Kasumi-1 (cell line): ENCODE measurements at regions not wholly inside any gene's neighbourhood (a gene's known extent, or its start where the extent isn't known, plus 50 kb on each side); places are given as distances from the start of the nearest gene placed in this dataset.

Experiments used
- DNase-seq, 2 experiments: peaks; one replicate each; lab custom pipeline; 2025; lab: John Stamatoyannopoulos, UW

- DNase-seq: no peak
These were observed 69.0 kb upstream of the ASAP2 start for GRCh38 chr2:9137379-9138150.

- no peak for DNase-seq
These were observed 70.6 kb upstream of the ASAP2 start for GRCh38 chr2:9135822-9136558.

GRCh38 chr2:9127316-9127715 is 79.3 kb upstream of the ASAP2 start:
- DNase-seq: no peak

GRCh38 chr2:9126540-9126939 is 80.1 kb upstream of the ASAP2 start:
- DNase-seq: no peak

GRCh38 chr2:9124231-9124741 is 82.3 kb upstream of the ASAP2 start:
- no peak for DNase-seq

- no peak for DNase-seq
These were observed 83.5 kb upstream of the ASAP2 start for GRCh38 chr2:9123069-9123468.

GRCh38 chr2:9122367-9122766 is 84.2 kb upstream of the ASAP2 start:
- DNase-seq: no peak

GRCh38 chr2:9118383-9118960 is 88.1 kb upstream of the ASAP2 start:
- DNase-seq: peak; percentile 40 to 44

- DNase-seq: no peak
These were observed 91.4 kb upstream of the ASAP2 start for GRCh38 chr2:9115229-9115628.

GRCh38 chr2:9114458-9114857 is 92.2 kb upstream of the ASAP2 start:
- no peak for DNase-seq

- no peak for DNase-seq
These were observed 92.7 kb upstream of the ASAP2 start for GRCh38 chr2:9113916-9114315.

GRCh38 chr2:9113262-9113661 is 93.3 kb upstream of the ASAP2 start:
- DNase-seq: no peak

- no peak for DNase-seq
These were observed 94.4 kb upstream of the ASAP2 start for GRCh38 chr2:9112079-9112721.

- no peak for DNase-seq
These were observed 95.6 kb upstream of the ASAP2 start for GRCh38 chr2:9110893-9111569.

- DNase-seq: no peak
These were observed 96.2 kb upstream of the ASAP2 start for GRCh38 chr2:9110346-9110884.

GRCh38 chr2:9109871-9110270 is 96.7 kb upstream of the ASAP2 start:
- DNase-seq: no peak

- DNase-seq: no peak
These were observed 98.2 kb upstream of the ASAP2 start for GRCh38 chr2:9108210-9108967.

GRCh38 chr2:9107168-9108025 is 99.2 kb upstream of the ASAP2 start:
- DNase-seq: no peak

- DNase-seq: no peak
These were observed 100.1 kb upstream of the ASAP2 start for GRCh38 chr2:9106338-9107167.
